BLaER1 (cell line): ENCODE measurements at regions not wholly inside any gene's neighbourhood (a gene's known extent, or its start where the extent isn't known, plus 50 kb on each side); places are given as distances from the start of the nearest gene placed in this dataset.
A peak's percentile ranks its signal among the peaks of the same experiment; 100 is the strongest.

Source experiments
- H3K27ac ChIP-seq: shearing (Covaris generic); formaldehyde crosslinking; 2 replicates; pipeline ENCODE4 v1.8.1; 2022
- H3K27me3 ChIP-seq: shearing (Covaris generic); formaldehyde crosslinking; 2 replicates; pipeline ENCODE4 v1.8.1; 2022
- H3K36me3 ChIP-seq: shearing (Covaris generic); formaldehyde crosslinking; 2 replicates; pipeline ENCODE4 v1.8.1; 2022
- H3K4me1 ChIP-seq: shearing (Covaris generic); formaldehyde crosslinking; 2 replicates; pipeline ENCODE4 v1.8.1; 2022
- H3K4me2 ChIP-seq: shearing (Covaris generic); formaldehyde crosslinking; 2 replicates; pipeline ENCODE4 v1.8.1; 2022
- H3K4me3 ChIP-seq: shearing (Covaris generic); formaldehyde crosslinking; 2 replicates; pipeline ENCODE4 v1.8.1; 2022
- H3K9ac ChIP-seq: shearing (Covaris generic); formaldehyde crosslinking; 2 replicates; pipeline ENCODE4 v1.8.1; 2022
- H3K9me3 ChIP-seq: shearing (Covaris generic); formaldehyde crosslinking; 2 replicates; pipeline ENCODE4 v1.8.1; 2022
- H4K20me1 ChIP-seq: shearing (Covaris generic); formaldehyde crosslinking; 2 replicates; pipeline ENCODE4 v1.8.1; 2022
- Cebpa-rat ChIP-seq: shearing (Covaris generic); IDR thresholded peaks from 2 replicates; pipeline ENCODE4 v1.8.1; 2022

DNA sequence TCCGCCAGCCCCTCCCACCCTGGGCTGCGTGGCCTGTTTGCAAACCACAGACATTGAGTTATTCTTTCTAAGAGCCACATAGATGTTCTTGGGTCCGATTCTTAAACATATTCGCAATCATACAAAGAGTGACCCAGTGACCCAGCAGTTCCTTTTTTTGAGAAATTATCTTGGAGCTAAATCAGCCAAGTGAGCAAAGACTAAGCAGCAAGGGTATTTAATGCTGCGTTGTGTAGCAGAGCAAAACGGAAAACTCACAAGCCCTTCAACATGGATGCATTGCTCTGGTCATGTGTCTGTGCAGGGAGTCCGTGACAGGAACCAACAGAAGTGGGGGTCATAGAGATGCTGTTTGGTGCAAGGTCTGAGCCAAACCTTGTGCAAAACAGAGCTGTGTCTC is 95.6 kb downstream of the OLFM1 start:
- no peak overlapping the region for H3K4me3 ChIP-seq
- no peaks in the 10 kb centered on the region for H3K36me3 ChIP-seq
- H3K27me3 ChIP-seq: 0 out of 2 replicates have a peak, but pooled peaks cover 6% of the 10 kb centered on the region
- H3K27ac ChIP-seq: no peak overlapping the region
- H3K4me1 ChIP-seq: peaks cover 20% of the 10 kb centered on the region
- H3K9me3 ChIP-seq: no peaks in the 10 kb centered on the region
- H4K20me1 ChIP-seq: no peaks in the 10 kb centered on the region
- H3K4me2 ChIP-seq: no peak overlapping the region
- TF ChIP-seq Cebpa-rat: no peak
- H3K9ac ChIP-seq: no peak overlapping the region

DNA sequence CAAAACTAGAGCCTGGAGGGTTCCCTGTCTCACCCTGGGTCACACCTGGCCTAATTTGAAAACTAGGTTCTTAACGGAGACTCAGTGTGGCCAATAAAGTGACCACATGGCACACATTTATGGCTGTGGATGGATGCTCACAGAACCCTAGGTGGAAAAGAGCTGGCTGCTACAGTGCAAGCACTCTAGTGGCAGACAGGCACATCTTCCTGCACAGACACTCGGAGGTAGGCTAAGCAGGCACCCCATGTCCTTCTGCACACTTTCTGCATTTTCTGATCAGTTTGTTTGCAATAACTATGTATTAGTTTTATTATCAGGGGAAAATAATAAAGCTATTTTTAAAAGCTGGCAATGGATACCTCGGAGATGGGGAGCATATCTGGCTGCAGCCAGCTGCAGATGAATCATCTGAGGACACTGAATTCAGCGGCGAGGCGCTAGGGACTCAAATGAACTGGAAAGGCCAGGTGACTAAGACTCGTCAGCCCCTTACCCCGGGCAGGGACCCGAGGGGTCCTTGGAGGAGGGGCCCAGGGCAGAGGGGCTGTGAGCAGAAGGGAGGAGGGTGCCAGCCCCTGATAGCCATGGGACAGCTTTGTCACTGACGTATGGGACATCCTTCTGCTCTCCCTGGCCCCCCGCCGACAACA is 96.2 kb downstream of the OLFM1 start:
- no peaks in the 10 kb centered on the region for H4K20me1 ChIP-seq
- H3K4me2 ChIP-seq: no peak overlapping the region
- no peak overlapping the region for H3K4me3 ChIP-seq
- no peak overlapping the region for H3K27ac ChIP-seq
- peaks cover 24% of the 10 kb centered on the region for H3K4me1 ChIP-seq
- H3K36me3 ChIP-seq: no peaks in the 10 kb centered on the region
- 0 out of 2 replicates have a peak, but pooled peaks cover 6% of the 10 kb centered on the region for H3K27me3 ChIP-seq
- no peaks in the 10 kb centered on the region for H3K9me3 ChIP-seq
- H3K9ac ChIP-seq: no peak overlapping the region
- no peak for TF ChIP-seq Cebpa-rat

DNA sequence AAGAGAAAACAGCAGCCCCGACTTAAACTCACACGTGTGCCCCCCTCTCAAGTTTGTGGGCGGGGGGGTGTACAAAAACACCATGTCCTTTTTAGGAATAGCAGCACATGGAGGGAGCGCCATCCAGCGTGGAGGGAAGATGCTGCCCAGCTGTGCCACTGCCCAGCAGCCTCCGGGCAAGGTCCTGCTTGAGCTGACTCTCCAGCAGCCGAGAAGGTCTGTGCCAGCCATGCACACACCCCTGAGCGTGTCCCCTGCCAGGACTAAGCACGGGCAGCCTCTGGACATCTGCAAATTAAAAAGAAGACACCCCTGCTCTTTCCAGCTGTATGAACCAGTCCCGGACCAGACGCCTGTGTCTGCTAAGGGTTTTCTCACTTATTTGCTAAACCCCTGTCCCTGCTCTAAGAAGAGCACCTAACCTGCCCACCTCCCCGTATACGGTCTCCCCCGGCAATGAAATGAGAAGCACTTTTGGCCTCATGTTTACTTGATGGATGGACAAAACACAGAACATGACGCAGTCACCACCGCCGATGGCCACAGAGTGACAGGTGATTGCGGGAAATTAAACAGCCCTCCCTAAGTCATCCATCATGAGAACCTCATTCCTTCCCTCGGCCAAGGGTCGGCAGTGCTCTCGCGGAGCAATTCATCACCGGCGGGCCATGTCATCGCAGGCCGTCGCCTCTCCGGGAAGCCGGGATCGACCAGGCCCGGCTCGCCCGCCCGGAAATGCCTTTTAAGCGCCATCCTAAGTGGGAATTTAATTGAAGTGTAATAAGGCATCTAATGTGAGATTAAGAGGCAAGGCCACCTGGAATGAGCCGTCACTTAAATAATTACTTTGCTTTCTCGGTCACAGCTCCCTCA is 96.9 kb downstream of the OLFM1 start:
- H3K4me3 ChIP-seq: no peak overlapping the region
- no peaks in the 10 kb centered on the region for H3K36me3 ChIP-seq
- peaks cover 24% of the 10 kb centered on the region for H3K4me1 ChIP-seq
- H3K9me3 ChIP-seq: no peaks in the 10 kb centered on the region
- H3K27me3 ChIP-seq: 0 out of 2 replicates have a peak, but pooled peaks cover 6% of the 10 kb centered on the region
- no peak for TF ChIP-seq Cebpa-rat
- H3K9ac ChIP-seq: no peak overlapping the region
- no peak overlapping the region for H3K27ac ChIP-seq
- H3K4me2 ChIP-seq: no peak overlapping the region
- H4K20me1 ChIP-seq: no peaks in the 10 kb centered on the region

DNA sequence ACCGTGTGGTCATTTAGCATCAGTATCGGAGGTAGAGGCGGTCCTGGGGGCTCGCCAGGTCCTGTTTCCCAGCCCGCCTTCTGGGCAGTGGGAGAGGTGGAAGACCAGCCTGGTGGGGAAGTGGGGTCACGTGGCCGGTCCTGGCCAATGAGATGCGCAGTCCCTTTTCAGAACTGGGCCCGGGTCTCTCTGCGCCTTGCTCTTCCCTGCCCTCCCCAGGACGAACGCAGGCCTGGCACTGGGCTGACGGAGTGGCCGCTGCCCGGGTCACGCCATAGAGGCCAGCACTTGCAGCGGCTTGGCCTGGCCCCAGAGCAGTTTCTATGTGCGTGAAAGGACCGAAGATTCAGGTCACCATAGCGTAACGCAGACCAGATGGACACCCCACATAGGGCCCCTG is 97.6 kb downstream of the OLFM1 start:
- Histone ChIP-seq H4K20me1 (no peaks in the 10 kb centered on the region), H3K4me1 (peaks cover 24% of the 10 kb centered on the region), H3K36me3 (no peaks in the 10 kb centered on the region), H3K9me3 (no peaks in the 10 kb centered on the region), H3K4me2 (no peak overlapping the region), H3K27me3 (0 out of 2 replicates have a peak, but pooled peaks cover 6% of the 10 kb centered on the region), H3K9ac (no peak overlapping the region), H3K4me3 (no peak overlapping the region), H3K27ac (no peak overlapping the region)
- no peak for TF ChIP-seq Cebpa-rat

DNA sequence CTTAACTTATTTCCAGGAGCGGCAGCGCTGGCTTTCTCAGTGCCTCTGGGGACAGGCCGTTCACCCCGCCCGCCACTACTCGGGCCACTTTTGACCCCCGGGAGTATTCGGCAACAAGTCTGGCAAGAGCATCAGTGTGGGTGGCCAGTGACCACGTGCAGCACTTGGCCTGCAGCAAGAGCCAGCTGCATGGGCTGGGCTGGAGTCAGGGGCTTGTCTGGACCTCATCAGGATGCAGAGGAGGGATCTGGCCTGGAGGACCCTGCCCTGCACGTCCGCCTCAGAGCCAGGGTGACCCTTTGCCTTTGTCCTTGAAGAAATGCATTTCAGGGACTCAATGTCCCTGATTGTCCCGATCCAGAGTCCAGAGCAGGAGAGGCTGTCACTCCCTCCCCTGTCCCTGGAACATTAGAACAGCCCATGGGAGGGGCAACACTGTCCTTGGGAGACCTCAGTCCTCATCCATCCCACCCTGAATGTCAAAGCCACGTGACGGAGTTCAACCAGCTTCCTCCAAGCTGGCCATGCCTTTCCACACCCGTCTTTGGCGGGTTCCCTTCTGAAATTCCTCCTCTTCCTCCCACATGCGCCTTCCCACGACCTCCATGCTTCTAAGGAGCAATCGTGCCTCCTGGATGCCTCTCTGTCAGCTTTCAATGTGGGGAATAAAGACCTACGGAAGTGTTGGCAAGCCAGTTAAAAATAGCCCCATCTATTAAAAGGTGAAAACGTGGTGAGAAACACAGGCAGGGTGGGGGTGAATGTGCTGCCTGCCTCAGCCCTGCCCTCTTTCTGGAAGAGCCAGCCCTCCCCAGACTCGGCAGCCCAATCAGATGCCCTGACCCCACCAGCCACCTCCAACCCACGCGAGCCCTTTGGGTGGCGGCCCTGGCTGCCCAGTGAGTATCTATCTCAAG is 99.0 kb downstream of the OLFM1 start:
- no peaks in the 10 kb centered on the region for H3K36me3 ChIP-seq
- H3K4me1 ChIP-seq: peaks cover 27% of the 10 kb centered on the region
- no peaks in the 10 kb centered on the region for H4K20me1 ChIP-seq
- H3K27me3 ChIP-seq: 0 out of 2 replicates have a peak, but pooled peaks cover 6% of the 10 kb centered on the region
- no peak overlapping the region for H3K9ac ChIP-seq
- H3K4me2 ChIP-seq: peak overlapping the region; percentile 58
- no peak for TF ChIP-seq Cebpa-rat
- no peak overlapping the region for H3K27ac ChIP-seq
- no peaks in the 10 kb centered on the region for H3K9me3 ChIP-seq
- H3K4me3 ChIP-seq: no peak overlapping the region

DNA sequence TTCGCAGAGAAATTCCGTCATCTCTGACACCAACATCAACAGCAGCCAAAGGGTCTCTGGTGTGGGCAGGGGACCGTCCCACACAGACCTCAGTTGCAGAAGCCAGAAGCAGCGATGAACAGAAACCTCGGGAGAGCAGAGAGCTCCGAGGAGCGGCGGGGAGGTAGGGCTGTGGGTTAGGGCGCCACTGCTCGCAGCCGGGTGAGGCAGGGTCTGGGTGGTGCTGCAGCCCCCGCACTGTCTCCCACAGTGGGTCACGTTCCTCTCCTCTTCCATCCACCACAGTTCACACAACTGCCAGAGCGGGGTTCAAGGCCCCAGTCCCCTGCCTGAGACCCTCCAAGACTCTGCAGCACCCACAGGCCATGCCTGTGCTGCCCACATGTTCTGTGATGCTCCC is 99.9 kb downstream of the OLFM1 start:
- Histone ChIP-seq H3K4me1 (peaks cover 33% of the 10 kb centered on the region), H4K20me1 (no peaks in the 10 kb centered on the region), H3K27ac (no peak overlapping the region), H3K36me3 (no peaks in the 10 kb centered on the region), H3K4me3 (no peak overlapping the region), H3K9me3 (no peaks in the 10 kb centered on the region), H3K27me3 (0 out of 2 replicates have a peak, but pooled peaks cover 6% of the 10 kb centered on the region), H3K4me2 (peak overlapping the region; percentile 58), H3K9ac (no peak overlapping the region)
- no peak for TF ChIP-seq Cebpa-rat

DNA sequence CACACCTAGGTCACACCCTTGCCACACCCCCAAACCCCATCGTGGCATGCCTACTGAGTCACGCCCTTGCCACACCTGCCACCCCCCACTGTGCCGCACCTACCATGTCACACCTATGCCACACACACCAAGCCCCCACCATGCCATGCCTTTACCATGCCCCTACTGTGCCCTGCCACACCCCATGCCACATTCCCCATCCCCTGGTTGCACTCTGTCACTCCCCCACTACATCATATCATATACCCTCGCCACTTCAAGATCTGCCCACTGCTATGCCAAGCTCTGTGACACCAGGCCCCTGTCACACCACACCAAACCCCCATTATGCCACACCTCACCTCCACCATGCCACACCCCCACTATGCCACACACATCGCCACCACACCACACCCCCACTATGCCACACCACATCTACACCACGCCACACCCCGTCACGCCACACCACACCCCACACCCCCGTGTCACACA is 101.2 kb downstream of the OLFM1 start:
- Histone ChIP-seq H3K27me3 (0 out of 2 replicates have a peak, but pooled peaks cover 6% of the 10 kb centered on the region), H3K4me2 (no peak overlapping the region), H4K20me1 (no peaks in the 10 kb centered on the region), H3K4me3 (no peak overlapping the region), H3K36me3 (no peaks in the 10 kb centered on the region), H3K4me1 (peaks cover 46% of the 10 kb centered on the region), H3K9ac (no peak overlapping the region), H3K27ac (no peak overlapping the region), H3K9me3 (no peaks in the 10 kb centered on the region)
- no peak for TF ChIP-seq Cebpa-rat

DNA sequence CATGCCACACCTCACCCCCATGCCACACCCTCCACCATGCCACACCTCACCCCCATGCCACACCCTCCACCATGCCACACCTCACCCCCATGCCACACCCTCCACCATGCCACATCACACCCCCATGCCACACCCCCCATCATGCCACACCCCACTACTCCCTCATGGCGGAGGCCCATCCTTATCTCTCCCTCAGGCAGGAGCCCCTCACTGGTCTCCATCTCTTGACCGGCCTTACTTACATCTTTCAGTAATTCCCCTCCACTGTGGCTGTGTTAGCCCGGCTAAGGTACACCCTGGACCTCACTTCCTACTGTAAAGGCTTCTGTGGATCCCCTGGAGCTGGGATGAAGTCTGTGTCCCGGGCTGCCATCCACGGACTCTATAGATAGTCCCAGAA is 102.0 kb downstream of the OLFM1 start:
- TF ChIP-seq Cebpa-rat: no peak
- H3K36me3 ChIP-seq: no peaks in the 10 kb centered on the region
- H3K27ac ChIP-seq: no peak overlapping the region
- H3K4me3 ChIP-seq: no peak overlapping the region
- no peak overlapping the region for H3K9ac ChIP-seq
- H3K4me1 ChIP-seq: peaks cover 54% of the 10 kb centered on the region
- H4K20me1 ChIP-seq: no peaks in the 10 kb centered on the region
- H3K27me3 ChIP-seq: 0 out of 2 replicates have a peak, but pooled peaks cover 6% of the 10 kb centered on the region
- no peaks in the 10 kb centered on the region for H3K9me3 ChIP-seq
- H3K4me2 ChIP-seq: no peak overlapping the region

DNA sequence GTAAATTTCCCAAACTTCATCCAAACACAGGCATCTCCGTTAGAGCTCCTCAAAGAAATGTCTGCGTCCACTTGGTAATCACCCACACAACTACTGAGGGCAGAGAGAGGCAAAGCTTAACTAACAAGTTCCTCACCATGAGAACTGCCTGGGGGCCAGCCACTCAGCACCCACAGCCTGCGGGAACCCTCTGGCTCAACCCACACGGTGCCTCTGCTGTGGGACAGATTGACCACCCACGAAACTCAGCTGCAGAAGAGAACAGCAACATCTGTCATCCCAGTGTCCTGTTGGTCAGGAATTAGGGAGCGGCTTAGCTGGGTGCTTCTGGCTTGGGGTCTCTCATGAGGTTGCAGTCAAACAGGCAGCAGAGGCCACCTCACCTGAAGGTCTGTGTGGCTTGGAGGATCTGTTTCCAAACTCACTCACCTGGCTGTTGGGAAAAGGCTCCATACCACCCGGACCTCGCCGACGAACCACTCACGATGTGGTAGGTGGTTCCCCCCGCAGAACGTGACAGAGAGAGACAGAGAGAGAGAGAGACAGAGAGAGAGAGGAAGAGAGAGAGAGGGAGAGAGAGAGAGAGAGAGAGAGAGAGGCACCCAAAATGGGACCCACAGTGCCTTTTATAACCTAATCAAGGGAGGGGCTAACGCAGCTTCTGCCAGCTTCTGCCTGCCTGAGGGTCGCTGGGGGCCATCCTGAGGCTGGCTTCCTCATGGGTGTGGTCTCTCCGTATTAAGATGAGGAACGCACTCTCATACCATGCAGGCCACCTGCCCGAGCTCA is 103.5 kb downstream of the OLFM1 start:
- peaks cover 54% of the 10 kb centered on the region for H3K4me1 ChIP-seq
- no peak overlapping the region for H3K27ac ChIP-seq
- TF ChIP-seq Cebpa-rat: no peak
- 0 out of 2 replicates have a peak, but pooled peaks cover 6% of the 10 kb centered on the region for H3K27me3 ChIP-seq
- H3K4me3 ChIP-seq: no peak overlapping the region
- H3K9ac ChIP-seq: no peak overlapping the region
- no peaks in the 10 kb centered on the region for H4K20me1 ChIP-seq
- H3K4me2 ChIP-seq: no peak overlapping the region
- H3K36me3 ChIP-seq: no peaks in the 10 kb centered on the region
- H3K9me3 ChIP-seq: no peaks in the 10 kb centered on the region
